Endothelial cell of umbilical vein (primary cell): ENCODE measurements at regions not wholly inside any gene's neighbourhood (a gene's known extent, or its start where the extent isn't known, plus 50 kb on each side); places are given as distances from the start of the nearest gene placed in this dataset.
"Not testable (repeated sequence)": the region's sequence is repeated elsewhere in the genome, so short reads cannot be mapped to it uniquely, and the experiment has no call there.

Experiments
- EZH2 ChIP-seq: IDR thresholded peaks from 2 replicates; pipeline ENCODE4 v1.6.1; 2012; ENCODE audit warnings: borderline replicate concordance, low read depth, mild to moderate bottlenecking, moderate library complexity, low read length, inconsistent platforms; ENCODE audit not compliant: severe bottlenecking
- GATA2 ChIP-seq: IDR thresholded peaks from 2 replicates; pipeline ENCODE4 v1.7.0; 2011; ENCODE audit warnings: low read depth, mild to moderate bottlenecking, moderate library complexity, mixed read lengths, low read length; ENCODE audit not compliant: insufficient read length, insufficient read depth
- JUN ChIP-seq: IDR thresholded peaks from 2 replicates; pipeline ENCODE4 v1.6.1; 2011; ENCODE audit warnings: borderline replicate concordance, low read depth; ENCODE audit not compliant: insufficient read length, insufficient read depth
- MYC ChIP-seq: IDR thresholded peaks from one replicate; pipeline ENCODE4 v1.6.1; 2011; ENCODE audit warnings: mild to moderate bottlenecking, low read depth, low read length
- POLR2A ChIP-seq: IDR thresholded peaks from 2 replicates; pipeline ENCODE4 v1.6.1; 2012; ENCODE audit warnings: low read depth, mild to moderate bottlenecking, control low read depth, low read length
- POLR2AphosphoS5 ChIP-seq: IDR thresholded peaks from 2 replicates; pipeline ENCODE4 v1.6.1; 2012; ENCODE audit warnings: low read depth, mild to moderate bottlenecking, control low read depth, low read length, moderate library complexity; ENCODE audit not compliant: insufficient read depth
- TF ChIP-seq, protein P1 (sequence below), 2 donors: IDR thresholded peaks; 1 replicate in 1 of 2; 2 replicates in 1 of 2; pipeline ENCODE4 v1.5.1; 2011; ENCODE audit warnings: low read length in 2 of 2, mild to moderate bottlenecking in 2 of 2, moderate library complexity in 2 of 2, control low read depth in 1 of 2, inconsistent platforms in 1 of 2, low read depth in 1 of 2; ENCODE audit not compliant: insufficient read depth in 1 of 2; ENCODE audit errors: extremely low read depth in 1 of 2

DNA sequence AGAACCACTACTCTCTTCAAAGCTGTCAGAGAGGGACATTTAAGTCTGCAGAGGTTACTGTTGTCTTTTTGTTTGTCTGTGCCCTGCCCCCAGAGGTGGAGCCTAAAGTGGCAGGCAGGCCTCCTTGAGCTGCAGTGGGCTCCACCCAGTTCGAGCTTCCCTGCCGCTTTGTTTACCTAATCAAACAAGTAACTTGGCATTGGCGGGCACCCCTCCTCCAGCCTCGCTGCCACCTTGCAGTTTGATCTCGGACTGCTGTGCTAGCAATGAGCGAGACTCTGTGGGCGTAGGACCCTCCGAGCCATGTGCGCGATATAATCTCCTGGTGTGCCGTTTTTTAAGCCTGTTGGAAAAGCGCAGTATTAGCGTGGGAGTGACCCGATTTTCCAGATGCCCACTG lies 920.7 kb downstream of the REEP3 start:
- not testable (repeated sequence) for TF ChIP-seq POLR2A, POLR2AphosphoS5, JUN, GATA2, EZH2, MYC
- TF ChIP-seq, protein P1, sequence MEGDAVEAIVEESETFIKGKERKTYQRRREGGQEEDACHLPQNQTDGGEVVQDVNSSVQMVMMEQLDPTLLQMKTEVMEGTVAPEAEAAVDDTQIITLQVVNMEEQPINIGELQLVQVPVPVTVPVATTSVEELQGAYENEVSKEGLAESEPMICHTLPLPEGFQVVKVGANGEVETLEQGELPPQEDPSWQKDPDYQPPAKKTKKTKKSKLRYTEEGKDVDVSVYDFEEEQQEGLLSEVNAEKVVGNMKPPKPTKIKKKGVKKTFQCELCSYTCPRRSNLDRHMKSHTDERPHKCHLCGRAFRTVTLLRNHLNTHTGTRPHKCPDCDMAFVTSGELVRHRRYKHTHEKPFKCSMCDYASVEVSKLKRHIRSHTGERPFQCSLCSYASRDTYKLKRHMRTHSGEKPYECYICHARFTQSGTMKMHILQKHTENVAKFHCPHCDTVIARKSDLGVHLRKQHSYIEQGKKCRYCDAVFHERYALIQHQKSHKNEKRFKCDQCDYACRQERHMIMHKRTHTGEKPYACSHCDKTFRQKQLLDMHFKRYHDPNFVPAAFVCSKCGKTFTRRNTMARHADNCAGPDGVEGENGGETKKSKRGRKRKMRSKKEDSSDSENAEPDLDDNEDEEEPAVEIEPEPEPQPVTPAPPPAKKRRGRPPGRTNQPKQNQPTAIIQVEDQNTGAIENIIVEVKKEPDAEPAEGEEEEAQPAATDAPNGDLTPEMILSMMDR (IDR thresholded peaks at IDR 0.05; ENCODE audit: extremely low read depth in 1 of 2, insufficient read depth in 1 of 2, low read depth in 1 of 2, low read length in 2 of 2) = not testable (repeated sequence)
